GM21515 (cell line): ENCODE measurements at regions not wholly inside any gene's neighbourhood (a gene's known extent, or its start where the extent isn't known, plus 50 kb on each side); places are given as distances from the start of the nearest gene placed in this dataset.
A peak's percentile ranks its signal among the peaks of the same experiment; 100 is the strongest.

ENCODE experiments used
- ATAC-seq: cut with Tn5 transposase; IDR thresholded peaks from one replicate; pipeline ENCODE4 v1.9.1; 2021; ENCODE audit not compliant: unreplicated experiment

- ATAC-seq, result no peak
Observed at GRCh38 chr20:10919396-10920140, 245.8 kb upstream of the JAG1 start.

DNA sequence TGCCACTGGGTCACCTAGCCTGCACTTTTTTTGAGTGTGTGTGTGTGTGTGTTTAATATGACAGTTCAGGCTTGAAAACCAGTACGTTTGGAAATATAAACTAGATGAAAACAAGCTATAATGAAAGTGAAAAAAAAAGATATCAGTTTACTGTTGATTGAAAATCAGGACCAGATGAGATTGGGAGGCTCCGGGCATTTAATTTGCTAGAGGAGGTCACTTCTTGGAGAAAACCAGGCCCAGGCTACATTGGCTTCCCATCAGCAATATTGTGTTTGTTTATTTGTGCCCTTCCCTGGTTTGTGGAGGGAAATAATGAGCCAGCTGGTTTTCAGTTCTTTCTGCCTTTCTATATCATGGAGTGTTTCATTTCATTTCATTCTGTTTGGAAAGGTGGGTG is 246.6 kb upstream of the JAG1 start:
- no peak for ATAC-seq

GRCh38 chr20:10921491-10922010 is 247.8 kb upstream of the JAG1 start:
- ATAC-seq, result no peak

DNA sequence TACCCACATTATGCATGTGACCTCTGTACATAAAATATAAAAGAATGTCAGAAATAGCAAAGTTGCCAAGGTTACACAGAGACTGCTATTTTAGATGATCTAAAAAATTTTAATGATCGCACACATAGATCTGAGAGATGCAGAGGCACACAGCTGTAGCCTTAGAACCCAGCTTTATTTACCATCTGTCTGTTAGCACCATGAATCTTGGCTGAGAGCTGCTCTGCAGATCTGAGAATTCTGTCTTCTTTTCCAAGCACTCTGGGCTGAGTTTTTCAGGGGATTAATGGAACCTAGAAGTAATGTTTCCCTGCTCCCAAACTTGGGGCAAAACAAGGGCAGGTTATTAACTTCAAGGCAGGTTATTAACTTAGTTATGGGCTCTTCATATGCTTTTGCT is 248.7 kb upstream of the JAG1 start:
- no peak for ATAC-seq

DNA sequence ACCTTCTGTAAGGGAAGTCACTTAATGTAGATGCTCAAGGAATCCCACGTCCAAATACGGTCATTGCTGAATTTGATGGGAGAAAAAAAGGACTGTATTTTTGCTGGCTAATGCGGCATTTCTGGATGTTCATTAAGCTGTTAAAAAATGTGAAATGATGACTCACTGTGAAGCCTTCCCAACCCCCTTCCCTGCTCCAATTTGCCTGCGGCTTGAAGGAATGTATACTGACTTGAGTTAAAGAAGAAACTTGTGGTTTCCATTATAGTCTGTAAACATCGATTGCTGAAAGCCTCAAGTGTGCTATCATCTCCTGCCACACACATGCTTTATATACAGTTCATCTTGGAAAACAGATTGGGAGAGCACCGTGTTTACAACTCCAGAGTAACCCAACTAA is 249.1 kb upstream of the JAG1 start:
- ATAC-seq, result no peak

DNA sequence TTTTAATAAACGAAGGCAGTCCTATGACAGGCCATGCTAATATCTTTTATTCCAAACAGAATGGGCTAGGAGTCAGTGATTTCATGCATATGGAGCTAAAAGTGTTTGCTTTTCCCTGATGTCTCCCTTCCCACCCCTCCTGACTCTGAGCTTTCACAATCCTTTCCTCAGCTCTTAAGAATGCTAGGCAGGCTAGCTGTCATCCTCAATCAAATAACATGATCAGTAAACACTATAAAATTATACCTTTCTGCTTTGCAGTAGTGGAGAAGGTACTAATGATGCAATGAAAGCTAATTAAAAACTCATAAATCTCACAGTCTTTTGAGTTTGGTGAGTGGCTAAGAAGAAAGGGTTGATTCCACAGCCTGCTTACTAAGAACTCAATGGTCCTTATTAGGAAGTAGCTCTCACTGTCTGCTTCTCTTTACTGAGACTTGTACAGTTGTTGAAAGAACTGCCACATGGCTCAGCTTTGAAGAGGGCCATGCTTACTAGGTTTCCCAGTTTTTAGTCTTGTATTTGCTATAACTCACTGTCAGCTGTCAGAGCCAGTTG is 250.9 kb upstream of the JAG1 start:
- ATAC-seq, result no peak

DNA sequence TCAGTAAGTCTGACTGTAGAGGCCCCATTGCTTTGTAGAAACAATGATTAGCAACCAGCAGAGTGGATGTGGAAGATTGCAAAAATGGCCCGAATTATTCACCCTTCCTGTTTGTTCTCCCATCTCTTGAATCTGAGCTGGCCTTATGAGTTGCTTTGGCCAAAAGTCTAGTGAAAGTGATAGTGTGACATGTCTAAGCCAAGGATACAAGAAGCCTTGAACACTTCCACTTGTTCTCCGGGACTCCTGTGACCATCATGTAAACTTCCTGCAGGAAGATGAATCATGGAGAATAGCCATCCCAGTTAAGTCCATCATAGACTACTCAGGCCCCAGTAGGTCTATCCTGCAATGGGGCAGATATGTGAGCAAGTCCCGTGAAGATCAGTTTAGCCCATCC is 252.0 kb upstream of the JAG1 start:
- ATAC-seq, result no peak

GRCh38 chr20:10927011-10927583 is 253.3 kb upstream of the JAG1 start:
- no peak for ATAC-seq

- no peak for ATAC-seq
Observed at GRCh38 chr20:10927936-10928840, 254.4 kb upstream of the JAG1 start.

GRCh38 chr20:10928841-10929421 is 255.1 kb upstream of the JAG1 start:
- ATAC-seq, result no peak

GRCh38 chr20:10935658-10936402 is 262.0 kb upstream of the JAG1 start:
- ATAC-seq, result no peak

- ATAC-seq, result no peak
Observed at GRCh38 chr20:10936786-10937185, 263.0 kb upstream of the JAG1 start.

DNA sequence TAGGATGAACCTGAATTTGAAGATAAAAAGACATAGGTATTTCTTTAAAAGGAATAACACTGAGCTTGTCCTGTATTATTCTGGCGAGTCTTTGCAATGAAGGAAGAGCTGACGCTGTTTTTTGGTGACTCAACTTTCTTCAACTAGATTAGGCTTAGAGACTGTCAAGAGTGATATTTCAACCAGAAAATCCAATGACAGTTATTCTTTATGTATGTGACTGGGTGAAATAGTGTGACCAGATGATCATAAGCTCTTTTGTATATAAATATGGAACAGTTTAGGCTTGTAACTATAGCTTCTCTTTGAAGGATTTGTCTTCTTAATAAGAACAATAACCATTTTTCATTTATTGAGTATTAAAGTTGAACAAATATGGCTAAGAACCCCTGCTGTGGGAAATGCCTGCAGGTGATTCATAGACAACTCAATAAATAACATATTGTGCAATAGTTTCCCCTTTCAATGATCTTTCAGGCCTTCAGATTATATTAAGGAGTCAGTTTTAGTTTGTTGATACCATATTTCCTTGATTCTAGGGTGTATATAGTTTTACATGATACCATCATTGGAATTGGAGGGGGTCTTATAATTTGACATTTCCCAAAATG is 265.6 kb upstream of the JAG1 start:
- no peak for ATAC-seq

DNA sequence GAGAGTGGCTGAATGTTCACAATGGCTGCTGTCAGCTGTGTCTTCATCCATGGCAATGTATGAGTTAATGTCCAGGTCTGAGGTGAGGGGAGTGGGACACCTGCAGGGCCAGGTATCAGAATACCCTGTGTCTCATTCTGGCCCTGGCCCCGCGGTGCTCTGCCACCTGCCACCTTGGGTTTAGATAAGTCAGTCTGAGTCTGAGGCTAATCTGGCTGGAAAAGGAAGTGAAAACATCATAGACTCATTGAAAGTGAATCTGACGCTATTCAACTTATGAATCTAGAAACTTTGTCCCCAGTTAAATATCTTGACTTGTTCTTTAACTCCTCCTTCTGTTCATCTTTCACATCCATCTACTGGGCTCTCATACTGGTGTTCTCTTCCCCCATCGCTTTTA is 267.1 kb upstream of the JAG1 start:
- ATAC-seq, result peak; percentile 91

DNA sequence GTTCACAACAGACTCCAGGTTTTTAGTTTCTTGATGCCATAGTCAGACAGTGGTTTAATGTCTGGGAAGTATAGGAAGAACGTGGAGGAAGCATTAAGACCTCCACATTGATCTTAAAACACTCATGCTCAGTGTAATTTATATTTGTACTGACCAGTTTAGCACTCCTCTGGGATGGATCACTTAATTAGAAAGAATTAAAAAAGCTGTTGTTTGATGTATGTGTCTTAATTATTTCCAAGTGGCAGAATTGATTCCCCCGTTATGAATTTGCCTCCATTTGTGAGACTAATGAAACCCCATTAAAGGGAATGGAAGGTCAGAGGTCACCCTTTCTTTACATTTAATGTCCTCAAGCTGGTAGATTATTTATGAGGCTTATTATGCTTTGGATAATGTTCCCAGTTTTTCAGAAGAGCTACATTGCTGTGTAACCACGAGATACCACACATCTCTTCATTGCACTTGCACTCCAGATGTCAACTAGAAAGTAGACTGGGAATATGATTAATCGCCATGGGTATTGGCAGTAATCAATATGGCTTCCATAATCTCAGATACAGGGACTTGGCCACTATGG is 270.0 kb upstream of the JAG1 start:
- no peak for ATAC-seq

GRCh38 chr20:10946124-10946880 is 272.5 kb upstream of the JAG1 start:
- ATAC-seq, result no peak

DNA sequence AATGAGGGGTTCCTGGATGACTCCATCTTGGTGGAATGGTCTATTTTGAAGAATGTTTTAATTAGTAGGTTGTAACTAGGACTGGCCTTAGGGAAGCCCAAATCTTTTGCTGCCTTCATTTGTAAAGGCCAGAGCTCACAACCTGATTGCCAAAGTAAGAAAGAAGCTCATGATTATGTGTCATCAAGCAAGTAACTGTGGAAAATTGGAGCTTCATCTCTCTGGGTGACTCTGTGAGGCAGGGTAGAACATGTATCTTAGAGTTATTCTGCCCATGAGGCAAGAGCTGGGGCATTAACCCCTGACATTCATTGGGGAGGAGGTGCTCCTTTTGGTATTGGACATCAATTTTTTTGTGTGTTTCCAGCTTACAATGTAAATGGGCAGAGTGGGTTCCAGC is 273.9 kb upstream of the JAG1 start:
- ATAC-seq, result no peak

GRCh38 chr20:10949930-10950783 is 276.4 kb upstream of the JAG1 start:
- no peak for ATAC-seq
